Tibial nerve (tissue), 3 donors: ENCODE measurements at regions not wholly inside any gene's neighbourhood (a gene's known extent, or its start where the extent isn't known, plus 50 kb on each side); places are given as distances from the start of the nearest gene placed in this dataset.

ENCODE experiments used
- CTCF ChIP-seq, 5 experiments: fragments of 200-600 bp in 3 of 5; fragments of 450-650 bp in 2 of 5; sonication (generic) in 3 of 5; IDR thresholded peaks; one replicate each; pipeline ENCODE4 v1.5.1; 2016 to 2019; ENCODE audit warnings: antibody characterized with exemption in 5 of 5, mild to moderate bottlenecking in 3 of 5, moderate library complexity in 2 of 5
- POLR2A ChIP-seq, 2 donors: fragments of 450-650 bp; IDR thresholded peaks; one replicate each; pipeline ENCODE4 v1.6.1; 2017; ENCODE audit warnings: antibody characterized with exemption in 2 of 2, mild to moderate bottlenecking in 2 of 2, moderate library complexity in 2 of 2

- TF ChIP-seq CTCF (IDR thresholded peaks at IDR 0.05): no peak
- TF ChIP-seq POLR2A (IDR thresholded peaks at IDR 0.05): no peak
These were observed 1123.7 kb upstream of the C9orf72 start for GRCh38 chr9:28696960-28697359.
